ENCODE measurements at regions not wholly inside any gene's neighbourhood (a gene's known extent, or its start where the extent isn't known, plus 50 kb on each side); places are given as distances from the start of the nearest gene placed in this dataset.

DNA sequence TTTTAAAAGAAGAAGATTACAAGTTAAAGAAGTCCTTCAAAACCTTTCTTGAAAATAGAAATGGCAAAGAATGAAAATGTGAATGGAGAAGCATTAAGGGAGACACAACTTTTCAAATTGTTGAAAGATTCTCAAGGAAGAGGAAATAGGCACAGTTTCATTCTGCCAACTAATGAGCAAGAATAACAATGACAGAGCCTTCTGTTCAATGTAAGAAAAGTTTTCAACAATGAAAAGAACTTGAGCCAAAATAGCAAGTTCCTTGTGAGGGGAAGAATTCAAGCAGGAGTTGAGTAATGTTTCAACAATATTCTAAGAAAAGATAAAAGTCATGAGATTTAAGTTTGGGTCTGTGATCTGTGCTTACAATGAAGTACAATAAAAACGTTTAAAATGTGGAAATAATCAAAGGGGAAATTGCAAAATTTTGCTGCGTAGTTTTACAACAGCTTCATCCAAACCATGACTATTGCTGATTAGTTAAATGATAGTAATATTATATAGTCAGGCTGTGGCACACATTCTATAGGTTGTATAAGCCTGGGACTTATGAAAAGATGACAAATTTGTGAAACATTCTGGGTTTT, 122.6 kb downstream of the METTL4 start:
- Mint-ChIP-seq H3K9me3 (ENCODE audit: unreplicated experiment) (no peaks in the 10 kb centered on the region), H3K36me3 (ENCODE audit: low read depth, unreplicated experiment) (no peaks in the 10 kb centered on the region), H3K4me3 (ENCODE audit: unreplicated experiment) (no peak overlapping the region), H3K27ac (ENCODE audit: unreplicated experiment) (no peak overlapping the region), H3K27me3 (ENCODE audit: unreplicated experiment) (no peaks in the 10 kb centered on the region), H3K4me1 (ENCODE audit: unreplicated experiment) (peaks cover 10% of the 10 kb centered on the region)
- DNase-seq (ENCODE audit: low spot score): no peak
- TF ChIP-seq, protein P1, sequence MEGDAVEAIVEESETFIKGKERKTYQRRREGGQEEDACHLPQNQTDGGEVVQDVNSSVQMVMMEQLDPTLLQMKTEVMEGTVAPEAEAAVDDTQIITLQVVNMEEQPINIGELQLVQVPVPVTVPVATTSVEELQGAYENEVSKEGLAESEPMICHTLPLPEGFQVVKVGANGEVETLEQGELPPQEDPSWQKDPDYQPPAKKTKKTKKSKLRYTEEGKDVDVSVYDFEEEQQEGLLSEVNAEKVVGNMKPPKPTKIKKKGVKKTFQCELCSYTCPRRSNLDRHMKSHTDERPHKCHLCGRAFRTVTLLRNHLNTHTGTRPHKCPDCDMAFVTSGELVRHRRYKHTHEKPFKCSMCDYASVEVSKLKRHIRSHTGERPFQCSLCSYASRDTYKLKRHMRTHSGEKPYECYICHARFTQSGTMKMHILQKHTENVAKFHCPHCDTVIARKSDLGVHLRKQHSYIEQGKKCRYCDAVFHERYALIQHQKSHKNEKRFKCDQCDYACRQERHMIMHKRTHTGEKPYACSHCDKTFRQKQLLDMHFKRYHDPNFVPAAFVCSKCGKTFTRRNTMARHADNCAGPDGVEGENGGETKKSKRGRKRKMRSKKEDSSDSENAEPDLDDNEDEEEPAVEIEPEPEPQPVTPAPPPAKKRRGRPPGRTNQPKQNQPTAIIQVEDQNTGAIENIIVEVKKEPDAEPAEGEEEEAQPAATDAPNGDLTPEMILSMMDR (IDR thresholded peaks at IDR 0.05; ENCODE audit: unreplicated experiment): no peak

DNA sequence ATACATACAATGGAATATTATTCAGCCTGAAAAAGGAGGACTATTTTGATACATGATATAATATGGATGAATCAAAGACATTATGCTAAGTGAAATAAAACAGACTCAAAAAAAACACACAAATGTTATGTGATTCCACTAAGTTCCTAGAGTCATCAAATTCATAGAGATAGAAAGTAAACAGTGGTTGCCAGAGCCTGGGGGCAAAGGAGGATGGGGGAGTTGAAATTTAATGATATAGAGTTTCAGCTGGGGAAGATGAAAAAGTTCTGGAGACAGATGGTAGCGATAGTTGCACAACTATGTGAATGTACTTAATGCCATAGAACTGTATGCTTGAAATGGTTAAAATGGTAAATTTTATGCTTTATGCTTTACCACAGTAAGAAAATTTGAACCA, 119.7 kb downstream of the METTL4 start:
- TF ChIP-seq, protein P1 (IDR thresholded peaks at IDR 0.05; ENCODE audit: unreplicated experiment): no peak
- no peaks in the 10 kb centered on the region for H3K36me3 Mint-ChIP-seq (ENCODE audit: low read depth, unreplicated experiment)
- H3K4me3 Mint-ChIP-seq (ENCODE audit: unreplicated experiment): no peak overlapping the region
- H3K27me3 Mint-ChIP-seq (ENCODE audit: unreplicated experiment): peaks cover 3% of the 10 kb centered on the region
- no peak overlapping the region for H3K27ac Mint-ChIP-seq (ENCODE audit: unreplicated experiment)
- peaks cover 2% of the 10 kb centered on the region for H3K4me1 Mint-ChIP-seq (ENCODE audit: unreplicated experiment)
- no peaks in the 10 kb centered on the region for H3K9me3 Mint-ChIP-seq (ENCODE audit: unreplicated experiment)
- no peak for DNase-seq (ENCODE audit: low spot score)

DNA sequence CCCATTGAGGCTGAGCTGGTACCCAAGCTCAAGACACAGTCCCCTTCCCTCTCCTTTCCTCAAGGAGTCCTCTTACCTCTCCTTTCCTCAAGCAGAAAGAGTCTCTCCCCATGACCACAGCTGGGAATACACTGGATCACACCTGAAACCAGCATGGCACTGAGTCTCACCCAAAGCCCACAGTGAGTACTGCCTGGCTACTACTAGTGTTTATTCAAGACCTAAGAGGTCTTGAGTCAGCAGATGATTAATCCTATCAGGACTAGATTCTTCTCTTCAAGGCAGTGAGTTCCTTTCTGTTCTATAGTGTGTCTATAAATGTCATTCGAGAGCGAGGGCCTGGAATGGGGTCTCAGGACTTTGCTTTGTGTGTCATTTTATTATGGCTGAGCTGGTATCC, 111.4 kb downstream of the METTL4 start:
- TF ChIP-seq, protein P1 (IDR thresholded peaks at IDR 0.05; ENCODE audit: unreplicated experiment): no peak
- Mint-ChIP-seq H3K9me3 (ENCODE audit: unreplicated experiment) (no peaks in the 10 kb centered on the region), H3K4me3 (ENCODE audit: unreplicated experiment) (no peak overlapping the region), H3K36me3 (ENCODE audit: low read depth, unreplicated experiment) (no peaks in the 10 kb centered on the region), H3K27ac (ENCODE audit: unreplicated experiment) (no peak overlapping the region), H3K4me1 (ENCODE audit: unreplicated experiment) (no peaks in the 10 kb centered on the region), H3K27me3 (ENCODE audit: unreplicated experiment) (peaks cover 3% of the 10 kb centered on the region)
- no peak for DNase-seq (ENCODE audit: low spot score)

DNA sequence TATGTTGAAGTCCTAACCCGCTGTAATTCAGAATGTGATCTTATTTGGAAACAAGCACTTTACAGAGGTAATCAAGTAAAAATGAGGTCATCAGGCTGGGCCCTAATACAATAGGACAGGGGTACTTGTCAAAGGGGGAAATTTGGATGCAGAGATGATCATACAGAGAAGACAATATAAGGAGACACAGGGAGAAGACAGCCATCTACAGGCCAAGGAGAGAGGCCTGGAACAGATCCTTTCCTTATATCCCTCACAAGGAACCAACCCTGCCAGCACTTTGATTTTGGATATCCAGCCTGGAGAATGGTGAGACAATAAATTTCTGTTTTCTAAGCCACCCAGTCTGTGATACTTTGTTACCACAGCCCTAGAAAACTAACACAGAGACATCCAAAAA, 104.3 kb downstream of the METTL4 start:
- DNase-seq (ENCODE audit: low spot score): no peak
- H3K4me3 Mint-ChIP-seq (ENCODE audit: unreplicated experiment): no peak overlapping the region
- H3K27me3 Mint-ChIP-seq (ENCODE audit: unreplicated experiment): peaks cover 2% of the 10 kb centered on the region
- H3K27ac Mint-ChIP-seq (ENCODE audit: unreplicated experiment): no peak overlapping the region
- no peaks in the 10 kb centered on the region for H3K4me1 Mint-ChIP-seq (ENCODE audit: unreplicated experiment)
- peaks cover 4% of the 10 kb centered on the region for H3K36me3 Mint-ChIP-seq (ENCODE audit: low read depth, unreplicated experiment)
- H3K9me3 Mint-ChIP-seq (ENCODE audit: unreplicated experiment): no peaks in the 10 kb centered on the region
- TF ChIP-seq, protein P1 (IDR thresholded peaks at IDR 0.05; ENCODE audit: unreplicated experiment): no peak

DNA sequence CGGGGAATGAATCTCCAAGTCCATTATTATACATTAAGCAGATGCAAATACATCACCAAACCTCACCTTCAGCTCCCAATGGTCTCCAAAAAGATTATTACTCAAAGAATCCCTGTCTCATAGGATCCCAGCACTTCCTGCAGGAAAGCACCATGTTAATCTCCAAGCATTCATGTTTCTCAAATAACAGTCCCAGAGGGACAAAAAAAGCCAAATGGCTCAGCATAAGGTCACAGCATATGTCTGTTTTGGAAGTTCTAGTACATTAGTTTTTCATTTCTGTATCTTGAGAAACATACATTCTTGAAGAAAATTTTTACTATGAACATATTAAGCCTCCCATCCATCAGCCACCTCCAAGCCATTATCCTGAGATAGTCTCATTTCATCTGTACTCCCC, 103.3 kb downstream of the METTL4 start:
- Mint-ChIP-seq H3K36me3 (ENCODE audit: low read depth, unreplicated experiment) (peaks cover 4% of the 10 kb centered on the region), H3K4me3 (ENCODE audit: unreplicated experiment) (no peak overlapping the region)
- TF ChIP-seq, protein P1 (IDR thresholded peaks at IDR 0.05; ENCODE audit: unreplicated experiment): no peak

More for the DNA sequence above, 103.3 kb downstream of the METTL4 start:
- Mint-ChIP-seq H3K27me3 (ENCODE audit: unreplicated experiment) (peaks cover 2% of the 10 kb centered on the region), H3K9me3 (ENCODE audit: unreplicated experiment) (no peaks in the 10 kb centered on the region), H3K27ac (ENCODE audit: unreplicated experiment) (no peak overlapping the region), H3K4me1 (ENCODE audit: unreplicated experiment) (peaks cover 6% of the 10 kb centered on the region)
- no peak for DNase-seq (ENCODE audit: low spot score)
